H1 (cell line): ENCODE measurements at regions not wholly inside any gene's neighbourhood (a gene's known extent, or its start where the extent isn't known, plus 50 kb on each side); places are given as distances from the start of the nearest gene placed in this dataset.

Experiments used
- CTCF ChIA-PET: fragments of 300-600 bp; sonication (Branson Sonifier 250); formaldehyde crosslinking; loops from one replicate; lab custom pipeline; 2021; ENCODE audit not compliant: partially characterized antibody; lab: Charles Lee
- POLR2A ChIA-PET: fragments of 300-600 bp; sonication (Branson Sonifier 250); formaldehyde crosslinking; loops from one replicate; lab custom pipeline; 2021; ENCODE audit warnings: inconsistent platforms; ENCODE audit not compliant: partially characterized antibody; lab: Charles Lee
- DNase-seq, 2 experiments: peaks; one replicate each; pipeline versions ENCODE4 v3.0.0 to v3.0.0-alpha.2; 2010 to 2022; ENCODE audit warnings: low spot score in 2 of 2, low read depth in 1 of 2, mixed read lengths in 1 of 2
- FAIRE-seq: peaks from 2 replicates; lab custom pipeline; 2011; peaks lifted over from hg19 to GRCh38; lab: Jason Lieb, UNC
- H2AFZ ChIP-seq: 2 replicates; pipeline ENCODE4 v1.8.1; 2012; ENCODE audit warnings: low read length, inconsistent platforms
- H2AK5ac ChIP-seq: 2 replicates; pipeline ENCODE4 v1.6.1; 2013; ENCODE audit warnings: low read depth, low read length
- H2BK120ac ChIP-seq: replicated peaks from 2 replicates; pipeline ENCODE3; 2013; ENCODE audit warnings: low read depth, low read length, inconsistent platforms
- H2BK12ac ChIP-seq: 2 replicates; pipeline ENCODE4 v1.6.1; 2013; ENCODE audit warnings: low read depth, low read length
- H2BK15ac ChIP-seq: 2 replicates; pipeline ENCODE4 v1.6.1; 2013; ENCODE audit warnings: low read length
- H2BK20ac ChIP-seq: 2 replicates; pipeline ENCODE4 v1.6.1; 2013; ENCODE audit warnings: low read length
- H2BK5ac ChIP-seq: 2 replicates; pipeline ENCODE4 v1.6.1; 2013; ENCODE audit warnings: low read depth, low read length
- H3K14ac ChIP-seq: 2 replicates; pipeline ENCODE4 v1.6.1; 2013; ENCODE audit warnings: inconsistent platforms; ENCODE audit not compliant: insufficient read length
- H3K18ac ChIP-seq: 2 replicates; pipeline ENCODE4 v1.6.1; 2013; ENCODE audit warnings: low read length; ENCODE audit errors: extremely low read depth
- H3K23ac ChIP-seq: 2 replicates; pipeline ENCODE4 v1.6.1; 2013; ENCODE audit warnings: inconsistent platforms; ENCODE audit not compliant: insufficient read length
- H3K23me2 ChIP-seq: 2 replicates; pipeline ENCODE4 v1.6.1; 2013; ENCODE audit warnings: low read depth, low read length
- H3K27ac ChIP-seq: 2 replicates; pipeline ENCODE4 v1.6.1; 2011; ENCODE audit warnings: low read depth, low read length, inconsistent platforms
- H3K27me3 ChIP-seq, 4 experiments: replicated peaks in 1 of 4; 1 replicate in 1 of 4; 2 replicates in 3 of 4; pipeline versions ENCODE4 v1.6.1 to v1.8.1; 2011 to 2013; ENCODE audit warnings: low read length in 3 of 4, mild to moderate bottlenecking in 3 of 4, inconsistent platforms in 2 of 4, mixed read lengths in 2 of 4, moderate library complexity in 1 of 4; ENCODE audit not compliant: control insufficient read depth in 3 of 4, insufficient read depth in 3 of 4; ENCODE audit errors: extremely low read depth in 1 of 4
- H3K36me3 ChIP-seq, 4 experiments: 2 replicates each; pipeline versions ENCODE4 v1.6.1 to v1.8.1; 2011 to 2013; ENCODE audit warnings: mild to moderate bottlenecking in 4 of 4, low read length in 3 of 4, moderate library complexity in 2 of 4, control low read depth in 1 of 4, inconsistent platforms in 1 of 4; ENCODE audit not compliant: insufficient read depth in 4 of 4, control insufficient read depth in 2 of 4
- H3K4ac ChIP-seq: replicated peaks from 2 replicates; pipeline ENCODE3; 2013; ENCODE audit warnings: low read length, low read depth, mixed read lengths, inconsistent platforms; ENCODE audit not compliant: insufficient read length
- H3K4me1 ChIP-seq, 4 experiments: replicated peaks in 1 of 4; 1 replicate in 1 of 4; 2 replicates in 3 of 4; pipeline versions ENCODE4 v1.6.1 to v1.8.1; 2011 to 2013; ENCODE audit warnings: low read length in 3 of 4, inconsistent platforms in 2 of 4, mixed read lengths in 1 of 4; ENCODE audit not compliant: insufficient read depth in 4 of 4, control insufficient read depth in 3 of 4
- H3K4me2 ChIP-seq, 2 experiments: 2 replicates each; pipeline versions ENCODE4 v1.6.1 to v1.8.1; 2011 to 2013; ENCODE audit warnings: low read depth in 2 of 2, low read length in 2 of 2, control low read depth in 1 of 2, inconsistent platforms in 1 of 2, mild to moderate bottlenecking in 1 of 2; ENCODE audit not compliant: insufficient read depth in 1 of 2
- H3K4me3 ChIP-seq, 4 experiments: fragments of 200-600, 300-600 bp in 1 of 4; sonication (generic), shearing (Covaris generic), sonication (Bioruptor Twin) in 1 of 4; 2 replicates each; pipeline versions ENCODE4 v1.5.1 to v1.8.1; 2011 to 2016; ENCODE audit warnings: low read length in 4 of 4, low read depth in 3 of 4, control low read depth in 2 of 4, inconsistent platforms in 2 of 4, mild to moderate bottlenecking in 2 of 4, mixed read lengths in 1 of 4, moderate library complexity in 1 of 4; ENCODE audit not compliant: insufficient read depth in 2 of 4; ENCODE audit errors: extremely low read depth in 1 of 4
- H3K56ac ChIP-seq: replicated peaks from 2 replicates; pipeline ENCODE3; 2013; ENCODE audit warnings: low read depth, mild to moderate bottlenecking, mixed read lengths, low read length, inconsistent platforms; ENCODE audit not compliant: insufficient read length
- H3K79me1 ChIP-seq: 2 replicates; pipeline ENCODE4 v1.6.1; 2013; ENCODE audit warnings: low read depth, low read length, control low read depth
- H3K79me2 ChIP-seq, 2 experiments: 2 replicates each; pipeline versions ENCODE4 v1.6.1 to v1.8.1; 2012 to 2013; ENCODE audit warnings: low read length in 2 of 2, mild to moderate bottlenecking in 2 of 2, inconsistent platforms in 1 of 2; ENCODE audit not compliant: insufficient read depth in 2 of 2, control insufficient read depth in 1 of 2
- H3K9ac ChIP-seq, 4 experiments: replicated peaks in 1 of 4; 1 replicate in 1 of 4; 2 replicates in 3 of 4; pipeline versions ENCODE4 v1.6.1 to v1.8.1; 2011 to 2013; ENCODE audit warnings: low read depth in 3 of 4, low read length in 3 of 4, control low read depth in 2 of 4, mild to moderate bottlenecking in 2 of 4, moderate library complexity in 2 of 4, inconsistent platforms in 1 of 4; ENCODE audit errors: extremely low read depth in 1 of 4
- H3K9me3 ChIP-seq, 2 experiments: 2 replicates each; pipeline versions ENCODE4 v1.6.1 to v1.8.1; 2012 to 2013; ENCODE audit warnings: mild to moderate bottlenecking in 2 of 2, moderate library complexity in 2 of 2, control low read depth in 1 of 2, inconsistent platforms in 1 of 2, low read depth in 1 of 2, low read length in 1 of 2, mixed read lengths in 1 of 2; ENCODE audit not compliant: insufficient read depth in 2 of 2
- H4K20me1 ChIP-seq, 2 experiments: replicated peaks in 1 of 2; 2 replicates each; pipeline versions ENCODE3 to v1.8.1; 2011 to 2013; ENCODE audit warnings: inconsistent platforms in 2 of 2, low read length in 2 of 2, mild to moderate bottlenecking in 1 of 2; ENCODE audit not compliant: insufficient read depth in 2 of 2, control insufficient read depth in 1 of 2
- H4K5ac ChIP-seq: 2 replicates; pipeline ENCODE4 v1.6.1; 2013; ENCODE audit warnings: low read length, low read depth, mixed read lengths, inconsistent platforms; ENCODE audit not compliant: insufficient read length
- H4K8ac ChIP-seq: 2 replicates; pipeline ENCODE4 v1.8.0; 2013; ENCODE audit warnings: mild to moderate bottlenecking, moderate library complexity, low read length, inconsistent platforms; ENCODE audit not compliant: insufficient read depth; ENCODE audit errors: extremely low read depth
- H4K91ac ChIP-seq: replicated peaks from 2 replicates; pipeline ENCODE3; 2013; ENCODE audit warnings: low read length, mixed read lengths, inconsistent platforms; ENCODE audit not compliant: insufficient read length
- BCL11A ChIP-seq, 2 experiments: IDR thresholded peaks; one replicate each; pipeline ENCODE4 v1.6.1; 2011; ENCODE audit warnings: low read depth in 2 of 2, low read length in 2 of 2, mild to moderate bottlenecking in 2 of 2
- EP300 ChIP-seq, 2 experiments: IDR thresholded peaks; 1 replicate in 1 of 2; 2 replicates in 1 of 2; pipeline ENCODE4 v1.6.1; 2011 to 2012; ENCODE audit warnings: low read depth in 2 of 2, low read length in 2 of 2, mild to moderate bottlenecking in 2 of 2, borderline replicate concordance in 1 of 2, inconsistent platforms in 1 of 2, moderate library complexity in 1 of 2
- ZNF274 ChIP-seq: IDR thresholded peaks from 2 replicates; pipeline ENCODE4 v1.7.0; 2012; ENCODE audit warnings: low read length, borderline replicate concordance; ENCODE audit errors: extremely low read depth
- WGBS, 2 experiments: shearing (Covaris generic) in 1 of 2; methylation state at CpG; one replicate each; pipeline versions ENCODE4 v1.1.6 to v1.1.7; 2013 to 2015; ENCODE audit warnings: low lambda C conversion rate in 2 of 2, mixed read lengths in 2 of 2, inconsistent platforms in 1 of 2, low coverage in 1 of 2, missing lambda C conversion rate in 1 of 2; ENCODE audit not compliant: insufficient replicate concordance in 2 of 2, insufficient coverage in 1 of 2, insufficient read length in 1 of 2; ENCODE audit errors: extremely low coverage in 1 of 2, missing lambda C conversion rate in 1 of 2; 5-methylcytosine and 5-hydroxymethylcytosine counted together
- TF ChIP-seq, protein P1 (sequence below): IDR thresholded peaks from 2 replicates; pipeline ENCODE4 v1.6.1; 2011; ENCODE audit warnings: low read depth, mild to moderate bottlenecking, low read length; ENCODE audit not compliant: insufficient read depth

DNA sequence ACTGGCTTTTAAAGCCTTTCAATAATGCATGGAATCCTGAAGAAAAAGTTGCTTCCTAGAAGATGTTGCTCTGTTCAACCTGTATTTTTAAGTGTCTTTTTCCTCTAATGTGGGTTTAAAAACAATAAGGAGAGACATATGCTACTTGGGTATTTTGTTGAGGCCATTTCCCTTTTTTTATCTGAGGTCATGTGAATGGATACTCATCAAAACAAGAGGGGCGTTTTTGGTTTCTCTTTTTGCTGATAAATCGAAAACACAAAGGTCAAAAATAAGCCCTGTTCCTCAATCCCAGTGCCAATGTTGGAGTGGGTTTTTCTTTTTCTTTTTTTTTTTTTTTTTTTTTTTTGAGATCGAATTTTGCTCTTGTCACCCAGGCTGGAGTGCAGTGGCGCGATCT, 468.0 kb upstream of the RBFOX1 start:
- H3K9ac ChIP-seq = no peak overlapping the region
- H4K20me1 ChIP-seq = peaks cover 3 to 5% of the 10 kb centered on the region in 2 experiments
- no peak for TF ChIP-seq EP300 (IDR thresholded peaks at IDR 0.05; ENCODE audit: borderline replicate concordance in 1 of 2, low read depth in 2 of 2, low read length in 2 of 2)
- no peak for TF ChIP-seq ZNF274
- TF ChIP-seq, protein P1, sequence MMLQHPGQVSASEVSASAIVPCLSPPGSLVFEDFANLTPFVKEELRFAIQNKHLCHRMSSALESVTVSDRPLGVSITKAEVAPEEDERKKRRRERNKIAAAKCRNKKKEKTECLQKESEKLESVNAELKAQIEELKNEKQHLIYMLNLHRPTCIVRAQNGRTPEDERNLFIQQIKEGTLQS = no peak
- TF ChIP-seq BCL11A (IDR thresholded peaks at IDR 0.05; ENCODE audit: low read depth in 2 of 2, low read length in 2 of 2) = no peak
- no peak overlapping the region for H2BK5ac ChIP-seq
- no peak overlapping the region for H3K56ac ChIP-seq
- H2AFZ ChIP-seq = no peak overlapping the region
- H3K14ac ChIP-seq = no peak overlapping the region
- H3K9me3 ChIP-seq = no peaks in the 10 kb centered on the region
- H3K4me2 ChIP-seq = no peak overlapping the region
- ChIA-PET CTCF (no interaction called here), POLR2A (no interaction called here)
- no peaks in the 10 kb centered on the region for H3K79me2 ChIP-seq
- H2AK5ac ChIP-seq = no peak overlapping the region
- H2BK120ac ChIP-seq = no peak overlapping the region
- no peaks in the 10 kb centered on the region for H3K36me3 ChIP-seq
- no peak overlapping the region for H4K91ac ChIP-seq
- H3K27ac ChIP-seq = no peak overlapping the region
- no peak overlapping the region for H2BK15ac ChIP-seq
- no peak overlapping the region for H2BK12ac ChIP-seq
- H3K23ac ChIP-seq = no peak overlapping the region
- FAIRE-seq (no peak), DNase-seq (no peak)
- H3K23me2 ChIP-seq = no peaks in the 10 kb centered on the region
- H3K27me3 ChIP-seq = peaks cover 30 to 36% (median 35%) of the 10 kb centered on the region in 4 experiments
- 88% methylated on average over 2 of the region's 5 CpGs; no CpG with 5 or more reads in 1 of the 2 experiments for WGBS, 2 experiments
- H2BK20ac ChIP-seq = no peak overlapping the region
- no peak overlapping the region for H3K18ac ChIP-seq
- peaks cover 0 to 11% (median 3%) of the 10 kb centered on the region in 4 experiments; a peak in 1 of 7 replicates for H3K4me1 ChIP-seq
- H3K79me1 ChIP-seq = no peaks in the 10 kb centered on the region
- no peak overlapping the region for H4K8ac ChIP-seq
- no peak overlapping the region for H3K4me3 ChIP-seq
- no peak overlapping the region for H4K5ac ChIP-seq
- H3K4ac ChIP-seq = no peak overlapping the region
